PC-3 (cell line): ENCODE measurements at regions not wholly inside any gene's neighbourhood (a gene's known extent, or its start where the extent isn't known, plus 50 kb on each side); places are given as distances from the start of the nearest gene placed in this dataset.

ENCODE experiments used
- EZH2 ChIP-seq: fragments of 300-600 bp; sonication (generic); IDR thresholded peaks from one replicate; pipeline ENCODE4 v1.6.1; 2017; ENCODE audit warnings: antibody characterized with exemption, mild to moderate bottlenecking, low read length; ENCODE audit not compliant: unreplicated experiment
- EZH2phosphoT487 ChIP-seq: fragments of 300-600 bp; sonication (generic); IDR thresholded peaks from 2 replicates; pipeline ENCODE4 v1.6.1; 2018; ENCODE audit warnings: mild to moderate bottlenecking, antibody characterized with exemption, low read length, borderline replicate concordance
- TF ChIP-seq, protein P1 (sequence below): fragments of 300-600 bp; sonication (generic); conservative IDR thresholded peaks from 2 replicates; pipeline ENCODE4 v1.5.1; 2017; ENCODE audit warnings: antibody characterized with exemption, low read depth, mild to moderate bottlenecking, low read length

GRCh38 chr6:85237478-85237877 is 212.4 kb upstream of the NT5E start:
- TF ChIP-seq, protein P1, sequence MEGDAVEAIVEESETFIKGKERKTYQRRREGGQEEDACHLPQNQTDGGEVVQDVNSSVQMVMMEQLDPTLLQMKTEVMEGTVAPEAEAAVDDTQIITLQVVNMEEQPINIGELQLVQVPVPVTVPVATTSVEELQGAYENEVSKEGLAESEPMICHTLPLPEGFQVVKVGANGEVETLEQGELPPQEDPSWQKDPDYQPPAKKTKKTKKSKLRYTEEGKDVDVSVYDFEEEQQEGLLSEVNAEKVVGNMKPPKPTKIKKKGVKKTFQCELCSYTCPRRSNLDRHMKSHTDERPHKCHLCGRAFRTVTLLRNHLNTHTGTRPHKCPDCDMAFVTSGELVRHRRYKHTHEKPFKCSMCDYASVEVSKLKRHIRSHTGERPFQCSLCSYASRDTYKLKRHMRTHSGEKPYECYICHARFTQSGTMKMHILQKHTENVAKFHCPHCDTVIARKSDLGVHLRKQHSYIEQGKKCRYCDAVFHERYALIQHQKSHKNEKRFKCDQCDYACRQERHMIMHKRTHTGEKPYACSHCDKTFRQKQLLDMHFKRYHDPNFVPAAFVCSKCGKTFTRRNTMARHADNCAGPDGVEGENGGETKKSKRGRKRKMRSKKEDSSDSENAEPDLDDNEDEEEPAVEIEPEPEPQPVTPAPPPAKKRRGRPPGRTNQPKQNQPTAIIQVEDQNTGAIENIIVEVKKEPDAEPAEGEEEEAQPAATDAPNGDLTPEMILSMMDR: no peak
- TF ChIP-seq EZH2phosphoT487 (no peak), EZH2 (no peak)
